ENCODE measurements at regions not wholly inside any gene's neighbourhood (a gene's known extent, or its start where the extent isn't known, plus 50 kb on each side); places are given as distances from the start of the nearest gene placed in this dataset.
"Not testable (repeated sequence)": the region's sequence is repeated elsewhere in the genome, so short reads cannot be mapped to it uniquely, and the experiment has no call there.

- no peak for DNase-seq
These were observed 220.2 kb downstream of the AEBP2 start for GRCh38 chr12:19659501-19659900.

DNA sequence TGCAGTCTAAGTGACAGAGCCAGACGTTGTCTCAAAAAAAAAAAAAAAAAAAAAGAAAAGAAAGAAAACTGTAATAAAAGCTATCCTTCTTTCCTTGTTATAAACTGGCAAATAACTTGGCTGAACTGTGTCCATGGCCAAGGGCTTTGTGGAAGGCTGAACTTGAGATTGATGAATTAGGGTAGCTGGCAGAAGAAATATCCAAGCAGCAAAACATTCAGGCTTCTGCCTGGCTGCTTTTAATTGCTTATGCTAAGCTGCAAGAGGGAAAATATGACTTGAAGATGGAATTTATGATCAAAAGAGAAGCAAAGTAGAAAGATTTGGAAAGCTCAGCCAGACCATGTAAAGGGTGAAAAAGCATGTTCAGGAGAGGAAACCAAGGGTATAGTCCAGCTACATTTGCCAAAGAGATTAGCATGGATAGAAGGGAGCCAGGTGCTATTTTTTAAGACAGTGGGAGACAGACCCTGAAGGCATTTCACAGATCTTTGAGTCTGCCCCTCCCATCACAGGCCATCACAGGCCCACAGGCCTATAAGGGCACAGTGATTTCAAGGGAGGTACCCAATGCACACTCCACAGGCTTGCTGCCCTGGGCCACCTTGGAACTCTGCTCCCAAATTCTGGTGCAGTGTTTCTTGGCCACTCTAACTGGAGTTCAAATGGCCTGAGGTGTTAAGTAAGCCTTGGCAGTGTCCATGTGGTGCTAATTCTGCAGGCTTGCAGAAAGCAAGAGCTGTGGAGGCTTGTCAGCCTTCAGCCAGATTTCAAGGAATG, 226.0 kb downstream of the AEBP2 start:
- DNase-seq (no peak), ATAC-seq (replicated peaks) (no peak)
- Mint-ChIP-seq H3K4me1 (ENCODE audit: low read depth in 2 of 2) (peaks cover 0 to 5% of the 10 kb centered on the region in 2 donors), H3K9me3 (no peaks in the 10 kb centered on the region), H3K4me3 (no peak overlapping the region), H3K27ac (no peak overlapping the region), H3K27me3 (no peaks in the 10 kb centered on the region), H3K36me3 (ENCODE audit: insufficient read depth) (no peaks in the 10 kb centered on the region)

More at GRCh38 chr12:19659501-19659900, 220.2 kb downstream of the AEBP2 start:
- ATAC-seq (replicated peaks): no peak
- Mint-ChIP-seq H3K9me3 (no peaks in the 10 kb centered on the region), H3K27me3 (no peaks in the 10 kb centered on the region), H3K4me3 (no peak overlapping the region), H3K27ac (no peak overlapping the region), H3K4me1 (ENCODE audit: low read depth in 2 of 2) (peaks cover 4 to 5% of the 10 kb centered on the region in 2 donors), H3K36me3 (ENCODE audit: insufficient read depth) (no peaks in the 10 kb centered on the region)

GRCh38 chr12:19666070-19666469, 226.8 kb downstream of the AEBP2 start:
- no peaks in the 10 kb centered on the region for H3K9me3 Mint-ChIP-seq
- H3K4me1 Mint-ChIP-seq (ENCODE audit: low read depth in 2 of 2): peaks cover 0 to 2% of the 10 kb centered on the region in 2 donors
- no peak overlapping the region for H3K4me3 Mint-ChIP-seq
- no peaks in the 10 kb centered on the region for H3K36me3 Mint-ChIP-seq (ENCODE audit: insufficient read depth)
- H3K27ac Mint-ChIP-seq: no peak overlapping the region
- no peaks in the 10 kb centered on the region for H3K27me3 Mint-ChIP-seq
- ATAC-seq (replicated peaks) (no peak), DNase-seq (no peak)

DNA sequence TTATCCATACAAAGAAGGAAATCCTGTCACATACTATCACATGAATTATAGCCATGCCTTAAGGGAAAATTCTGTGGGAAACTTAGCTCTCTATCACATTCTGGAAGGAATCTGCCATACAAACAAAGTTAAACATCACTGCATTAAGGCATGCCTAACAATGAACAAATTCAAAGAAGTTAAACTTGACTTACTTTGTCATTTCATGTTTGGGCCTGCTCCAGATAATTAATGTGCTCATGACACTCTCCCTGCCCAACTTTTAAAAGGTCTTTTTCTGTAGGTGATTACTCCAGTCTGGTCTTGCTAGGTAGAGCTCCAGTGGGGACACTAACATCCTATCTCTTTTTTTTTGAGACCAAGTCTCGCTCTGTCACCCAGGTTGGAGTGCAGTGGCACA, 230.5 kb downstream of the AEBP2 start:
- ATAC-seq (replicated peaks) (no peak), DNase-seq (no peak)
- Mint-ChIP-seq H3K9me3 (no peaks in the 10 kb centered on the region), H3K27ac (peak overlapping the region in 1 of 2 donors; percentile 33), H3K27me3 (no peaks in the 10 kb centered on the region), H3K36me3 (ENCODE audit: insufficient read depth) (no peaks in the 10 kb centered on the region), H3K4me3 (no peak overlapping the region), H3K4me1 (ENCODE audit: low read depth in 2 of 2) (no peaks in the 10 kb centered on the region)

DNA sequence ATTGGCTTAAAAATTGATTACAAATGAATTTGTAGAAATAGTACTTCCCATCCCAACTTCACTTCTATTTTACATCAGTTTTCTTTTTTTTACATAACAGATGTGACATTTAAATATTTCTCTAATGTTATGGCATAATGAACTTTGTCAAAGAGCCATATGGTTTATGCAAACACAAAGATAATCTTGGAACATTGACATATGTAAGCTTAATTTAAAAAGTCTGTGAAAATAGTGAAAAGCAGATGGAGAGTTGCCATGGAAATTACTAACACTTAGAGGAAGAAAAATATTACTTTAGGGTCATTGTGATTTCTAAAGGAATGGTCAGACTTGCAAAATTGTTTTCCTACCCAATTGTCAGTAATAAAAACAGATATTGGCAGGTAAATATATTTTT, 232.4 kb downstream of the AEBP2 start:
- ATAC-seq (replicated peaks) (no peak), DNase-seq (no peak)
- Mint-ChIP-seq H3K9me3 (no peaks in the 10 kb centered on the region), H3K36me3 (ENCODE audit: insufficient read depth) (no peaks in the 10 kb centered on the region), H3K27me3 (no peaks in the 10 kb centered on the region), H3K4me1 (ENCODE audit: low read depth in 2 of 2) (no peaks in the 10 kb centered on the region), H3K27ac (no peak overlapping the region), H3K4me3 (no peak overlapping the region)

DNA sequence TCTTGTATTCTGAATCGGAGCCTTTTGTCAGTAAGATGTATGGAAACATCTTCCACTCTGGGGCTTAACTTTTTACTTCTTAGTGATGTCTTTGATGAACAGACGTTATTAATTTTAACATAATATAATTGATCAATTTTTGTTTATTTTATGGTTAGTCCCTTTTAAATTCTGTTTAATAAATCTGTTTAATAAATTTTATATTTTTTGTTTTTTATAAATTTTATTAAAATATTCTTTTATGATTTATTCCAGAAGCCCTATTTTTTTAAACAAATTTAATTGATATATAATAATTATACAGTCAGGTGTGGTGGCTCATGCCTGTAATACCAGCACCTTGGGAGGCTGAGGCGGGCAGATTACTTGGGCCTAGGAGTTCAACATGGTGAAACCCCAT, 235.1 kb downstream of the AEBP2 start:
- Mint-ChIP-seq H3K36me3 (ENCODE audit: insufficient read depth) (no peaks in the 10 kb centered on the region), H3K4me1 (ENCODE audit: low read depth in 2 of 2) (peaks cover 18 to 23% of the 10 kb centered on the region in 2 donors), H3K9me3 (peaks cover 0 to 2% of the 10 kb centered on the region in 2 donors), H3K27ac (no peak overlapping the region), H3K27me3 (no peaks in the 10 kb centered on the region), H3K4me3 (no peak overlapping the region)
- ATAC-seq (replicated peaks): no peak
- no peak for DNase-seq

- no peaks in the 10 kb centered on the region for H3K36me3 Mint-ChIP-seq (ENCODE audit: insufficient read depth)
- no peak for DNase-seq
- H3K27ac Mint-ChIP-seq: no peak overlapping the region
- H3K9me3 Mint-ChIP-seq: peaks cover 0 to 4% of the 10 kb centered on the region in 2 donors
- ATAC-seq (replicated peaks): no peak
- no peak overlapping the region for H3K4me3 Mint-ChIP-seq
- no peaks in the 10 kb centered on the region for H3K27me3 Mint-ChIP-seq
- peaks cover 26 to 32% of the 10 kb centered on the region in 2 donors for H3K4me1 Mint-ChIP-seq (ENCODE audit: low read depth in 2 of 2)
These were observed 236.1 kb downstream of the AEBP2 start for GRCh38 chr12:19675361-19675760.

- not testable (repeated sequence) for H3K9me3 Mint-ChIP-seq; H3K36me3 Mint-ChIP-seq (ENCODE audit: insufficient read depth); H3K27me3 Mint-ChIP-seq
- ATAC-seq (replicated peaks) (peak; percentile 72), DNase-seq (peak; percentile 11 to 15 (median 12))
- H3K4me3 Mint-ChIP-seq: peak overlapping the region; percentile 71 to 79
- H3K27ac Mint-ChIP-seq: peak overlapping the region; percentile 86 to 94
- H3K4me1 Mint-ChIP-seq (ENCODE audit: low read depth in 2 of 2): peaks cover 30 to 37% of the 10 kb centered on the region in 2 donors
These were observed 239.2 kb downstream of the AEBP2 start for GRCh38 chr12:19678501-19678900.

DNA sequence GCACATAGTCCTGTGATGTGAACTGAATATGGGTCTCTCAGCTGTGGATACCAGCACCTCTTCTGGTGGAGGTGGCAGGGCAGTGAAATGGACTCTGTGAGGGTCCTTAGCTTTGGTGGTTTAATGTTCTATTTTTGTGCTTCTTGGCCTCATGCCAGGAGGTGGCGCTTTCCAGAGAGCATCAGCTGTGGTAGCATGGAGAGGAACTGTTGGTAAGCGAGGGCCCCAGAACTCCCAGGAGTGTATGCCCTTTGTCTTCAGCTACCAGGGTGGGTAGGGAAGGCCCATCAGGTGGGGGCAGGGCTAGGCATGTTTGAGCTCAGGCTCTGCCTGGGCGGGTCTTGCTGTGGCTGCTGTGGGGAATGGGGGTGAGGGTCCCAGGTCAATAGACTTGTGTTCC, 241.7 kb downstream of the AEBP2 start:
- ATAC-seq (replicated peaks): no peak
- DNase-seq: no peak
- Mint-ChIP-seq H3K36me3 (ENCODE audit: insufficient read depth) (no peaks in the 10 kb centered on the region), H3K4me1 (ENCODE audit: low read depth in 2 of 2) (peaks cover 30 to 37% of the 10 kb centered on the region in 2 donors), H3K27ac (peak overlapping the region in 1 of 2 donors; percentile 35), H3K27me3 (no peaks in the 10 kb centered on the region), H3K9me3 (peaks cover 0 to 4% of the 10 kb centered on the region in 2 donors), H3K4me3 (no peak overlapping the region)

- no peak overlapping the region for H3K27ac Mint-ChIP-seq
- H3K9me3 Mint-ChIP-seq: peaks cover 0 to 2% of the 10 kb centered on the region in 2 donors
- H3K36me3 Mint-ChIP-seq (ENCODE audit: insufficient read depth): no peaks in the 10 kb centered on the region
- peaks cover 21 to 25% of the 10 kb centered on the region in 2 donors for H3K4me1 Mint-ChIP-seq (ENCODE audit: low read depth in 2 of 2)
- no peak for DNase-seq
- no peak overlapping the region for H3K4me3 Mint-ChIP-seq
- ATAC-seq (replicated peaks): no peak
- H3K27me3 Mint-ChIP-seq: no peaks in the 10 kb centered on the region
These were observed 244.1 kb downstream of the AEBP2 start for GRCh38 chr12:19683178-19683927.

DNA sequence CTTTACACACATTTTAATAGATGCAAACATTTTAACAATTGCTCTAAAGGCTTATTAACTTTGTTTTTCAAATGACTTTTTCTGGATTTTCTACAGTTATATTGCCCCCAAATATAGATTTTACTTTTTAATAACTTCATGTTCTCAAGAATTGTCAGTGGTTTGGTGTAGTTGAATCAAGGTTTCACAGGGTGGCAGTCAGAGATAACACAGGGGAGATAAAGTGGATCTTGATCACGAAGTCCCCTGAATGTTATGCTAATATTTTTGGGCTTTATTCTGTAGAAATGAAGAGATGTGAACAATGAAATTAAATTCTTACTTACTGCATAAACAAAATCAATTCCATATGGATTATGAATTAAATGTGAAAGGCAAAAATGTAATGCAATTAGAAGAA, 248.1 kb downstream of the AEBP2 start:
- Mint-ChIP-seq H3K36me3 (ENCODE audit: insufficient read depth) (no peaks in the 10 kb centered on the region), H3K4me3 (no peak overlapping the region), H3K4me1 (ENCODE audit: low read depth in 2 of 2) (no peaks in the 10 kb centered on the region), H3K9me3 (no peaks in the 10 kb centered on the region), H3K27ac (no peak overlapping the region), H3K27me3 (no peaks in the 10 kb centered on the region)
- DNase-seq (no peak), ATAC-seq (replicated peaks) (no peak)

- H3K4me1 Mint-ChIP-seq (ENCODE audit: low read depth in 2 of 2): no peaks in the 10 kb centered on the region
- H3K4me3 Mint-ChIP-seq: no peak overlapping the region
- no peaks in the 10 kb centered on the region for H3K36me3 Mint-ChIP-seq (ENCODE audit: insufficient read depth)
- DNase-seq (no peak), ATAC-seq (replicated peaks) (no peak)
- no peaks in the 10 kb centered on the region for H3K9me3 Mint-ChIP-seq
- H3K27ac Mint-ChIP-seq: no peak overlapping the region
- H3K27me3 Mint-ChIP-seq: no peaks in the 10 kb centered on the region
These were observed 249.2 kb downstream of the AEBP2 start for GRCh38 chr12:19688532-19688931.

GRCh38 chr12:19689226-19689625, 249.9 kb downstream of the AEBP2 start:
- H3K4me1 Mint-ChIP-seq (ENCODE audit: low read depth in 2 of 2): no peaks in the 10 kb centered on the region
- no peaks in the 10 kb centered on the region for H3K27me3 Mint-ChIP-seq
- no peaks in the 10 kb centered on the region for H3K9me3 Mint-ChIP-seq
- no peak overlapping the region for H3K4me3 Mint-ChIP-seq
- no peaks in the 10 kb centered on the region for H3K36me3 Mint-ChIP-seq (ENCODE audit: insufficient read depth)
- no peak for DNase-seq
- H3K27ac Mint-ChIP-seq: no peak overlapping the region
- ATAC-seq (replicated peaks): no peak
